ENCODE measurements at regions not wholly inside any gene's neighbourhood (a gene's known extent, or its start where the extent isn't known, plus 50 kb on each side); places are given as distances from the start of the nearest gene placed in this dataset.

DNA sequence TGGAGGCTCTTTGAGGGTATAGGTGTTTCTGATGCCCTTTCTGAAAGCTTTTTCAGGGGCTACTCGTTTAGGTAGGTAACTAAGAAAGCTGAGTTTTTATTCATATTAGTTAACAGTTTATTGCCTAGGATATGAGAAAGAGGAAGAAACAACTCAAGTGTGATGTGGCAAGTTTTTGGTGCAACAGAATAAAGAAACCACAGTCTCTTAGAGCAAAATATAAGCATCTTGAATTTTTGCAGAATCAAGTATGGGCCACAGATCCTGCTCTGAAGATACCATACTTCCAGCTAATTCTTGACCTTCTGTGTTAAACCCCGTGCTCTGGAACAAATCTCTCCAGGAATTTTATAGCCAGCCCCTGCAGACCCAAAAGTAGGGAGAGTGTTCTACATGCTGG, 147.7 kb upstream of the SLC1A4 start:
- Histone ChIP-seq H3K4me3 (no peak overlapping the region), H3K27me3 (no peaks in the 10 kb centered on the region), H3K36me3 (no peaks in the 10 kb centered on the region), H3K4me1 (peaks cover 9 to 33% (median 14%) of the 10 kb centered on the region in 4 donors), H3K27ac (peak overlapping the region in 1 of 4 donors; percentile 35), H3K9me3 (no peaks in the 10 kb centered on the region)
- no peak for TF ChIP-seq POLR2AphosphoS5 (IDR thresholded peaks at IDR 0.05)
- TF ChIP-seq, protein P1, sequence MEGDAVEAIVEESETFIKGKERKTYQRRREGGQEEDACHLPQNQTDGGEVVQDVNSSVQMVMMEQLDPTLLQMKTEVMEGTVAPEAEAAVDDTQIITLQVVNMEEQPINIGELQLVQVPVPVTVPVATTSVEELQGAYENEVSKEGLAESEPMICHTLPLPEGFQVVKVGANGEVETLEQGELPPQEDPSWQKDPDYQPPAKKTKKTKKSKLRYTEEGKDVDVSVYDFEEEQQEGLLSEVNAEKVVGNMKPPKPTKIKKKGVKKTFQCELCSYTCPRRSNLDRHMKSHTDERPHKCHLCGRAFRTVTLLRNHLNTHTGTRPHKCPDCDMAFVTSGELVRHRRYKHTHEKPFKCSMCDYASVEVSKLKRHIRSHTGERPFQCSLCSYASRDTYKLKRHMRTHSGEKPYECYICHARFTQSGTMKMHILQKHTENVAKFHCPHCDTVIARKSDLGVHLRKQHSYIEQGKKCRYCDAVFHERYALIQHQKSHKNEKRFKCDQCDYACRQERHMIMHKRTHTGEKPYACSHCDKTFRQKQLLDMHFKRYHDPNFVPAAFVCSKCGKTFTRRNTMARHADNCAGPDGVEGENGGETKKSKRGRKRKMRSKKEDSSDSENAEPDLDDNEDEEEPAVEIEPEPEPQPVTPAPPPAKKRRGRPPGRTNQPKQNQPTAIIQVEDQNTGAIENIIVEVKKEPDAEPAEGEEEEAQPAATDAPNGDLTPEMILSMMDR (IDR thresholded peaks at IDR 0.05) = no peak
- intact Hi-C loops (cut with DNase I; ENCODE audit: low total_unique reads) = no loop called here
- 33 to 61% methylated on average over 2 of the region's 2 CpGs for WGBS, 2 donors (ENCODE audit: low coverage in 1 of 2)
- no peak for DNase-seq
- in situ Hi-C loops (cut with MboI; ENCODE audit: low pct_ligation_motif_present in 1 of 4, low pct_unique_long_range_greater_than_20kb in 1 of 4, low sequenced_read_pairs in 3 of 4) = loop anchor here in 1 of 4 donors (10.0 kb wide), 1 partner anchor 87 kb away; no protein-coding TSS in a partner anchor

DNA sequence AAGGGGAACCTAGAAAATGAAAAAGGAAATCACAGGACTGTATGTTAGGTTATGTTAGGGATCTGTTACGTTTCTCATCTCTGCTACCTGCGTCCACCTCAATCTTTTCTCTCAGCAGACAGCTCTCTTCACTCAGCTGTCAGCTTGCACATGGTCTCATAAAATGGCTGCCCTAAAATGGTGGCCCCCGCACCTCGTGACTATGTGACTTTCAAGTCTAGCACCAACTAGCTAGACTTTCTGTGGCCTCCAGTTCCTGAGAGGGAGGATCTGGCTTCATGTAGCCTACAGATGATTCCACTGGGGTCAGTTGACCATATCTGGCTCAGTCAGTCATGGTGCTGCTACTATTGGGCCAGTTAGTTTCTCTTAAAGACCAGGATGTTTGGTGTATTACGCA, 147.2 kb upstream of the SLC1A4 start:
- no peaks in the 10 kb centered on the region for H3K9me3 ChIP-seq
- intact Hi-C loops (cut with DNase I; ENCODE audit: low total_unique reads) = no loop called here
- no peak overlapping the region for H3K4me3 ChIP-seq
- H3K27me3 ChIP-seq = no peaks in the 10 kb centered on the region
- in situ Hi-C loops (cut with MboI; ENCODE audit: low pct_ligation_motif_present in 1 of 4, low pct_unique_long_range_greater_than_20kb in 1 of 4, low sequenced_read_pairs in 3 of 4) = loop anchor here in 1 of 4 donors (10.0 kb wide), 1 partner anchor 87 kb away; no protein-coding TSS in a partner anchor
- TF ChIP-seq, protein P1 (IDR thresholded peaks at IDR 0.05) = no peak
- H3K4me1 ChIP-seq = peaks cover 9 to 31% (median 14%) of the 10 kb centered on the region in 4 donors
- H3K27ac ChIP-seq = no peak overlapping the region
- H3K36me3 ChIP-seq = no peaks in the 10 kb centered on the region
- WGBS, 2 donors (ENCODE audit: low coverage in 1 of 2) = 87% methylated on average over 5 of the region's 5 CpGs; no CpG with 5 or more reads in 1 of the 2 donors
- DNase-seq = no peak

DNA sequence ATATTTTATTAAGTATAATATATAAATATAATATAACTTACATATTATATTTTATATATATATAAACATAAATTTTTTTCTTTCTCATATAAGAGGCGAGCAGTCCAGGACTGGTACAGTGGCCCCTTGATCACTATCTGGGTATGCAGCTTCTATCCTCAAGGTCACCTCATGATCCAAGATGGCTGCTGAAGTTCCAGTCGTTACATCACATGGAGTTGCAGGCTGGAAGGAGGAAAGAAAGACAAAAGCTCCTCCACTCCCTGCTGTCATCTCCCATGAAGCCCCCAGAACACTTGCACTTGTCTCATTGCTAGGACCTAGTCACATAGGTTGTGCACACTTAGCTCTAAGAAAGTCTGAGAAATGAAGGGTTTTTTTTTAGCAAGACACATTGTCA, 145.1 kb upstream of the SLC1A4 start:
- H3K27ac ChIP-seq = no peak overlapping the region
- peaks cover under 1 to 10% (median 4%) of the 10 kb centered on the region in 4 donors for H3K4me1 ChIP-seq
- H3K9me3 ChIP-seq = no peaks in the 10 kb centered on the region
- in situ Hi-C loops (cut with MboI; ENCODE audit: low pct_ligation_motif_present in 1 of 4, low pct_unique_long_range_greater_than_20kb in 1 of 4, low sequenced_read_pairs in 3 of 4) (loop anchor here in 1 of 4 donors (10.0 kb wide), 1 partner anchor 89 kb away; no protein-coding TSS in a partner anchor), intact Hi-C loops (cut with DNase I; ENCODE audit: low total_unique reads) (no loop called here)
- no peaks in the 10 kb centered on the region for H3K36me3 ChIP-seq
- H3K27me3 ChIP-seq = no peaks in the 10 kb centered on the region
- WGBS, 2 donors (ENCODE audit: low coverage in 1 of 2) = 92 to 96% methylated on average over 2 of the region's 2 CpGs
- no peak for TF ChIP-seq POLR2A (IDR thresholded peaks at IDR 0.05)
- TF ChIP-seq, protein P1 (IDR thresholded peaks at IDR 0.05) = no peak
- no peak for TF ChIP-seq EP300 (IDR thresholded peaks at IDR 0.05; ENCODE audit: low read depth)
- TF ChIP-seq POLR2AphosphoS5 (IDR thresholded peaks at IDR 0.05) = no peak
- DNase-seq = no peak
- no peak overlapping the region for H3K4me3 ChIP-seq

DNA sequence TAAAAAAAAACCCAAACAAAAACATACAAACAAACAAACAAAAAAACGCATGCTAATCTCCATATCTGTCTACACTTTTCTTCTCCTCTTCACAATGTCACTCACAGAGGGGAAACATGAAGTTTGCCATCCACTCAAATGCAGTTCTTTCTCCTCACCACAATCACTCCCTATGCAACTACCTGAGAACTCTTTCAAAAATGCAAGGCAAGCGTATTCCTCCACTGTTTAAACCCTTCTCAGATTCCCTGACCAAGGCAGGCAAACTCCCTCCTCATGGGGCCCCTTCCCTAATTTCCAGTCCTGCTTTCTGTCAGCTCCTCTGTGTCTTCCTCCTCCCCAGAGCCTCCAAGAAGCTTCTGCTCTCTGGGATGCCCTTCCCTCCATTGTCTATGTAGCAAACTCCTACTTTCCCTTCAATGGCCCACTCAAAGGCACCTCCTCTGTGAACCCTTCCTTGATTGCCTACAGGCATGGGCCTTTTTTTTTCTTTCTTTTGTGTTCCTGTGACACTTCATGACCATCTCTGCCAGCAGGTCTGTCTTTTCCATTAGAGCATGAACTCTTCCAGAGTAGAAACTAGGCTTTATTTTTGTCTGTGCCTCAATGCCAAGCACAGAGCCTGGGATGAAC, 143.8 kb upstream of the SLC1A4 start:
- no peaks in the 10 kb centered on the region for H3K36me3 ChIP-seq
- in situ Hi-C loops (cut with MboI; ENCODE audit: low pct_ligation_motif_present in 1 of 4, low pct_unique_long_range_greater_than_20kb in 1 of 4, low sequenced_read_pairs in 3 of 4) (loop anchor here in 1 of 4 donors (10.0 kb wide), 1 partner anchor 91 kb away; no protein-coding TSS in a partner anchor), intact Hi-C loops (cut with DNase I; ENCODE audit: low total_unique reads) (no loop called here)
- no peak for TF ChIP-seq POLR2AphosphoS5 (IDR thresholded peaks at IDR 0.05)
- no peak for TF ChIP-seq POLR2A (IDR thresholded peaks at IDR 0.05)
- TF ChIP-seq, protein P1 (IDR thresholded peaks at IDR 0.05) = no peak
- no peak for TF ChIP-seq EP300 (IDR thresholded peaks at IDR 0.05; ENCODE audit: low read depth)
- 87 to 91% methylated on average over 2 of the region's 2 CpGs for WGBS, 2 donors (ENCODE audit: low coverage in 1 of 2)
- H3K4me1 ChIP-seq = peaks cover 0 to 8% (median 0%) of the 10 kb centered on the region in 4 donors
- H3K27me3 ChIP-seq = no peaks in the 10 kb centered on the region
- no peaks in the 10 kb centered on the region for H3K9me3 ChIP-seq
- H3K4me3 ChIP-seq = no peak overlapping the region
- no peak overlapping the region for H3K27ac ChIP-seq
- DNase-seq = no peak

Data from transverse colon (tissue), 4 donors.